Nephron (organoid): ENCODE measurements at regions not wholly inside any gene's neighbourhood (a gene's known extent, or its start where the extent isn't known, plus 50 kb on each side); places are given as distances from the start of the nearest gene placed in this dataset.
"Not testable (repeated sequence)": the region's sequence is repeated elsewhere in the genome, so short reads cannot be mapped to it uniquely, and the experiment has no call there.

Source experiments
- H3K27ac Mint-ChIP-seq, 3 experiments: 2 replicates each; pipeline ENCODE4 v1.8.0; 2020; ENCODE audit warnings: mixed read lengths in 3 of 3, mild to moderate bottlenecking in 2 of 3, moderate library complexity in 1 of 3
- H3K27me3 Mint-ChIP-seq: 2 replicates; pipeline ENCODE4 v1.8.0; 2021; ENCODE audit warnings: low read depth, mild to moderate bottlenecking, moderate library complexity, mixed read lengths
- H3K36me3 Mint-ChIP-seq: 2 replicates; pipeline ENCODE4 v1.8.0; 2020; ENCODE audit warnings: low read depth, mixed read lengths
- H3K4me1 Mint-ChIP-seq: 2 replicates; pipeline ENCODE4 v1.8.0; 2020; ENCODE audit warnings: mixed read lengths
- H3K4me3 Mint-ChIP-seq, 3 experiments: 2 replicates each; pipeline ENCODE4 v1.8.0; 2020; ENCODE audit warnings: mild to moderate bottlenecking in 3 of 3, mixed read lengths in 3 of 3, moderate library complexity in 2 of 3
- H3K9me3 Mint-ChIP-seq: 2 replicates; pipeline ENCODE4 v1.8.0; 2020; ENCODE audit warnings: mixed read lengths
- TF ChIP-seq, protein P1 (sequence below), 3 experiments: fragments of 200-600 bp; sonication (generic); IDR thresholded peaks; one replicate each; pipeline ENCODE4 v1.5.0; 2021; ENCODE audit warnings: antibody characterized with exemption in 3 of 3; ENCODE audit not compliant: unreplicated experiment in 3 of 3

DNA sequence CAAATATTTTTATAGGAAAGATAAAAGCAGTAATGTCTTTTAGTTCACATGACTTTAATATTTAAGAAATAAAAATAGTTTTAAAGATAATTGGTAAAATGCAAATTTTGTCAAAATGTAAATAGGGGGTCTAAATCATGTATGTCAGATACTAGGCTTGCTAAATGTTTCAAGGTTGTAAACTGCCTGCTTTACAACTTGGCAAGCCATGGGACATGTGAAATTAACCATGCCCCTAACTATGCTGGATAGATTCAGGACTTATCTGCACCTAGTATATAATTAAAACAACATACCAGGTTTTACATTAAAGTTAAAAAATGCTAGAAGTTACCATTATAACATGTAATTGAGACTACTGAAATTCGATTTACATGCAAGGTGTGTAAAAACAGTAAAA, 537.3 kb upstream of the MIS18BP1 start:
- H3K27ac Mint-ChIP-seq = no peak overlapping the region
- H3K27me3 Mint-ChIP-seq = no peaks in the 10 kb centered on the region
- TF ChIP-seq, protein P1, sequence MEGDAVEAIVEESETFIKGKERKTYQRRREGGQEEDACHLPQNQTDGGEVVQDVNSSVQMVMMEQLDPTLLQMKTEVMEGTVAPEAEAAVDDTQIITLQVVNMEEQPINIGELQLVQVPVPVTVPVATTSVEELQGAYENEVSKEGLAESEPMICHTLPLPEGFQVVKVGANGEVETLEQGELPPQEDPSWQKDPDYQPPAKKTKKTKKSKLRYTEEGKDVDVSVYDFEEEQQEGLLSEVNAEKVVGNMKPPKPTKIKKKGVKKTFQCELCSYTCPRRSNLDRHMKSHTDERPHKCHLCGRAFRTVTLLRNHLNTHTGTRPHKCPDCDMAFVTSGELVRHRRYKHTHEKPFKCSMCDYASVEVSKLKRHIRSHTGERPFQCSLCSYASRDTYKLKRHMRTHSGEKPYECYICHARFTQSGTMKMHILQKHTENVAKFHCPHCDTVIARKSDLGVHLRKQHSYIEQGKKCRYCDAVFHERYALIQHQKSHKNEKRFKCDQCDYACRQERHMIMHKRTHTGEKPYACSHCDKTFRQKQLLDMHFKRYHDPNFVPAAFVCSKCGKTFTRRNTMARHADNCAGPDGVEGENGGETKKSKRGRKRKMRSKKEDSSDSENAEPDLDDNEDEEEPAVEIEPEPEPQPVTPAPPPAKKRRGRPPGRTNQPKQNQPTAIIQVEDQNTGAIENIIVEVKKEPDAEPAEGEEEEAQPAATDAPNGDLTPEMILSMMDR (IDR thresholded peaks at IDR 0.05; ENCODE audit: unreplicated experiment in 3 of 3) = no peak
- H3K4me3 Mint-ChIP-seq = no peak overlapping the region
- no peaks in the 10 kb centered on the region for H3K4me1 Mint-ChIP-seq
- H3K36me3 Mint-ChIP-seq = no peaks in the 10 kb centered on the region
- H3K9me3 Mint-ChIP-seq = peaks cover 22% of the 10 kb centered on the region

GRCh38 chr14:45787167-45787566, 534.2 kb upstream of the MIS18BP1 start:
- H3K9me3 Mint-ChIP-seq = peaks cover 48% of the 10 kb centered on the region
- no peak overlapping the region for H3K27ac Mint-ChIP-seq
- no peaks in the 10 kb centered on the region for H3K4me1 Mint-ChIP-seq
- TF ChIP-seq, protein P1 (IDR thresholded peaks at IDR 0.05; ENCODE audit: unreplicated experiment in 3 of 3) = no peak
- H3K36me3 Mint-ChIP-seq = no peaks in the 10 kb centered on the region
- H3K27me3 Mint-ChIP-seq = no peaks in the 10 kb centered on the region
- no peak overlapping the region for H3K4me3 Mint-ChIP-seq

DNA sequence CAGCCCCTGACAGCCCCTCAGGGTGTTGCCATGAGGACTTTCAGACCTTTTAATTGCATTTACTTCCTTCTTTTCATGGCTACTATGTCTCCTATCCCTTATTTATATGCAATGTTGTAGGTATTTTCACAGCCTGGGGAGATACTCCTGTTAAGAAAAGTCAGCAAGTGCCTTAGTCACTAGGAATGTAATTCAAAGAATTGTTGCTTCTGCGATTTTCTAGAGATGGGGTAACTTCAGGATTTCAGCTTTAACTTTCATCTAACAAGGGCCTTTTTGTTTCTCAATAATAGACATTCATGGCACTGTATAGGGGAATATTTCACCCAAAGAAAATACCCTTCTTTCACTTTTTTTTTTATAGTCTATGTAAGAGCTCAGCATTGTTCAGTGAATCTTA, 533.3 kb upstream of the MIS18BP1 start:
- Mint-ChIP-seq H3K4me3 (no peak overlapping the region), H3K4me1 (no peaks in the 10 kb centered on the region), H3K36me3 (no peaks in the 10 kb centered on the region), H3K27ac (no peak overlapping the region), H3K27me3 (no peaks in the 10 kb centered on the region), H3K9me3 (peaks cover 53% of the 10 kb centered on the region)
- TF ChIP-seq, protein P1 (IDR thresholded peaks at IDR 0.05; ENCODE audit: unreplicated experiment in 3 of 3) = no peak

DNA sequence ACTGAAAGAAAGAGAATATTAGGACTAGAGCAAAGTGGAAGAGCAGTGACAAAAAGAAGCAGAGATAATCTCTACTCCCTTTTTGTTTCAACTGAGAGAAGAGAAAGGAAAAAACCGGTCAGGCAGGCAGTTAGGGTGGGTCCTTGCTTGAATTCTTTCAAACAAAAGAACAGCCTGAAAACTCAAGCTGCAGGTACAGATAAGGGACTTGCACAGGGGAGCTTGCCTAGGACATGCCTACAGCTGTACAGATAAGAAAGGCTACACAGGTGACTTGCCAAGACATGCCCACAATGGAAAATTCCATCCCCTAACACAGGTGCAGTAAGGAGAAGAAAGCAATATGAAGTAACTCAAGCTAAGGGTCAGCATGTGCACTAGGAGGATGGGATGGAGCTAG, 532.2 kb upstream of the MIS18BP1 start:
- TF ChIP-seq, protein P1 (IDR thresholded peaks at IDR 0.05; ENCODE audit: unreplicated experiment in 3 of 3) = no peak
- Mint-ChIP-seq H3K4me1 (no peaks in the 10 kb centered on the region), H3K27ac (no peak overlapping the region), H3K36me3 (no peaks in the 10 kb centered on the region), H3K27me3 (no peaks in the 10 kb centered on the region), H3K4me3 (no peak overlapping the region), H3K9me3 (peaks cover 62% of the 10 kb centered on the region)

DNA sequence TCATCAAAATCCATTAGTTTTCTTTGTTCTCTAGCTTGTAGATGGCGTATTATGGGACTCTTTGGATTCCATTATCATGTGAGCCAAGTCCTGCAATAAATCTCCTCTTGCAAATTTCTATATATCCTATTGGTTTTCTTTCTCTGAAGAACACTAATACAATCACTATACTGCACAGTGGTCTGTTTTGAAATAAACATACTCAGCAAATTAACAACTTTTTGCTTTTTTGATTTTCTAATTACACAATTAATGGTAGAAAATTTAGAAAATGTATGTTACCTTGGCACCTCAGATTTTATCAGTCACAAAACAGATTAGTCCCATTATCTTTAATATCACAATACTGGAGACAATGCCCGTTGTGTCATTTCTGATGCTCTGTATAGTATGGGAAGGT, 513.2 kb upstream of the MIS18BP1 start:
- Mint-ChIP-seq H3K27ac (no peak overlapping the region), H3K9me3 (peaks cover 6% of the 10 kb centered on the region), H3K4me3 (no peak overlapping the region), H3K4me1 (no peaks in the 10 kb centered on the region), H3K27me3 (no peaks in the 10 kb centered on the region), H3K36me3 (no peaks in the 10 kb centered on the region)
- TF ChIP-seq, protein P1 (IDR thresholded peaks at IDR 0.05; ENCODE audit: unreplicated experiment in 3 of 3) = no peak

- no peaks in the 10 kb centered on the region for H3K27me3 Mint-ChIP-seq
- peaks cover 38% of the 10 kb centered on the region for H3K9me3 Mint-ChIP-seq
- no peak overlapping the region for H3K27ac Mint-ChIP-seq
- peaks cover 26% of the 10 kb centered on the region for H3K36me3 Mint-ChIP-seq
- TF ChIP-seq, protein P1 (IDR thresholded peaks at IDR 0.05; ENCODE audit: unreplicated experiment in 3 of 3) = no peak
- no peak overlapping the region for H3K4me3 Mint-ChIP-seq
- H3K4me1 Mint-ChIP-seq = no peaks in the 10 kb centered on the region
Measured at GRCh38 chr14:45757655-45758054, 504.7 kb upstream of the MIS18BP1 start.

GRCh38 chr14:45756412-45756811, 503.4 kb upstream of the MIS18BP1 start:
- peaks cover 43% of the 10 kb centered on the region for H3K9me3 Mint-ChIP-seq
- not testable (repeated sequence) for H3K27ac Mint-ChIP-seq, H3K4me3 Mint-ChIP-seq, H3K4me1 Mint-ChIP-seq, H3K27me3 Mint-ChIP-seq
- H3K36me3 Mint-ChIP-seq = peaks cover 26% of the 10 kb centered on the region
